ENCODE measurements at regions not wholly inside any gene's neighbourhood (a gene's known extent, or its start where the extent isn't known, plus 50 kb on each side); places are given as distances from the start of the nearest gene placed in this dataset.

- Histone ChIP-seq H3K4me3 (no peak overlapping the region), H3K36me3 (ENCODE audit: low read depth, missing control alignments) (no peaks in the 10 kb centered on the region), H3K27ac (no peak overlapping the region), H3K4me1 (no peaks in the 10 kb centered on the region), H3K9me3 (no peaks in the 10 kb centered on the region), H3K27me3 (no peaks in the 10 kb centered on the region)
- intact Hi-C loops (cut with DNase I; ENCODE audit: low total_unique reads), result no loop called here
- TF ChIP-seq POLR2A (IDR thresholded peaks at IDR 0.05) (no peak), CTCF (IDR thresholded peaks at IDR 0.05) (no peak)
- no peak for DNase-seq
Measured at GRCh38 chr14:66225337-66225736, 260.8 kb upstream of the CCDC196 start.

- intact Hi-C loops (cut with DNase I; ENCODE audit: low total_unique reads), result no loop called here
- Histone ChIP-seq H3K9me3 (no peaks in the 10 kb centered on the region), H3K4me1 (no peaks in the 10 kb centered on the region), H3K36me3 (ENCODE audit: low read depth, missing control alignments) (no peaks in the 10 kb centered on the region), H3K27ac (no peak overlapping the region), H3K27me3 (no peaks in the 10 kb centered on the region), H3K4me3 (no peak overlapping the region)
- no peak for DNase-seq
- TF ChIP-seq POLR2A (IDR thresholded peaks at IDR 0.05) (no peak), CTCF (IDR thresholded peaks at IDR 0.05) (no peak)
- WGBS, 2 donors, result 90 to 96% methylated on average over 3 of the region's 3 CpGs
Measured at GRCh38 chr14:66228267-66228970, 257.8 kb upstream of the CCDC196 start.

DNA sequence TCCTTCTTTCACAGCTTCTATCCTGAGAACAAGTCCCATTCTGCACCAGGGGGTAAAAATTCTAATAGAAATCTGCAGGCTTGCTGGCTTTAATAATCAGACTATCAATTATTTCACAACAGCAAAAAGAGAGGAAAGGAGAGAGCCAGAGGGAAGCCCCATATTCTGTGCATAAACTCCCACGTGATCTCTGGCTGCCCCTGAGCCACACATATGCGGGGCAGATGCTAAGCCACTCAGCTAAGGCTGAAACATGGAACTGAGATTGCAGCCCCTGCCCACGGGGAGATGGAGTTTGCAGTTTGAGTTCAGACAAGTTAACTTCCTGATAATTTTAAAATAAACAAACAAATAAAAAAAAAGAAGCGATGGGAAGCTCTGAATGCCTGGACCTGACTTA, 254.4 kb upstream of the CCDC196 start:
- no peaks in the 10 kb centered on the region for H3K36me3 ChIP-seq (ENCODE audit: low read depth, missing control alignments)
- intact Hi-C loops (cut with DNase I; ENCODE audit: low total_unique reads), result no loop called here
- H3K4me1 ChIP-seq, result no peaks in the 10 kb centered on the region
- H3K9me3 ChIP-seq, result no peaks in the 10 kb centered on the region
- H3K27ac ChIP-seq, result no peak overlapping the region
- DNase-seq, result no peak
- no peak overlapping the region for H3K4me3 ChIP-seq
- TF ChIP-seq POLR2A (IDR thresholded peaks at IDR 0.05) (no peak), CTCF (IDR thresholded peaks at IDR 0.05) (no peak)
- H3K27me3 ChIP-seq, result no peaks in the 10 kb centered on the region
- 47 to 50% methylated on average over 4 of the region's 4 CpGs for WGBS, 2 donors

GRCh38 chr14:66233591-66233990, 252.6 kb upstream of the CCDC196 start:
- Histone ChIP-seq H3K36me3 (ENCODE audit: low read depth, missing control alignments) (no peaks in the 10 kb centered on the region), H3K4me1 (no peaks in the 10 kb centered on the region), H3K9me3 (no peaks in the 10 kb centered on the region), H3K4me3 (no peak overlapping the region), H3K27ac (no peak overlapping the region), H3K27me3 (no peaks in the 10 kb centered on the region)
- 44 to 60% methylated on average over 4 of the region's 4 CpGs for WGBS, 2 donors
- intact Hi-C loops (cut with DNase I; ENCODE audit: low total_unique reads), result no loop called here
- no peak for TF ChIP-seq POLR2A (IDR thresholded peaks at IDR 0.05)
- TF ChIP-seq CTCF (IDR thresholded peaks at IDR 0.05), result no peak
- no peak for DNase-seq

GRCh38 chr14:66234411-66234810, 251.8 kb upstream of the CCDC196 start:
- no peaks in the 10 kb centered on the region for H3K9me3 ChIP-seq
- DNase-seq, result no peak
- WGBS, 2 donors, result 84 to 90% methylated on average over 2 of the region's 2 CpGs
- no peak overlapping the region for H3K4me3 ChIP-seq
- TF ChIP-seq POLR2A (IDR thresholded peaks at IDR 0.05) (no peak), CTCF (IDR thresholded peaks at IDR 0.05) (no peak)
- H3K4me1 ChIP-seq, result no peaks in the 10 kb centered on the region
- no peaks in the 10 kb centered on the region for H3K27me3 ChIP-seq
- no peak overlapping the region for H3K27ac ChIP-seq
- H3K36me3 ChIP-seq (ENCODE audit: low read depth, missing control alignments), result no peaks in the 10 kb centered on the region
- intact Hi-C loops (cut with DNase I; ENCODE audit: low total_unique reads), result no loop called here
